ENCODE measurements at regions not wholly inside any gene's neighbourhood (a gene's known extent, or its start where the extent isn't known, plus 50 kb on each side); places are given as distances from the start of the nearest gene placed in this dataset.

- TF ChIP-seq CTCF (IDR thresholded peaks at IDR 0.05) (no peak), POLR2A (IDR thresholded peaks at IDR 0.05) (no peak)
These were observed 392.1 kb upstream of the NOX3 start for GRCh38 chr6:155847711-155848110.

Data from breast epithelium (tissue), 3 donors.